ENCODE measurements at regions not wholly inside any gene's neighbourhood (a gene's known extent, or its start where the extent isn't known, plus 50 kb on each side); places are given as distances from the start of the nearest gene placed in this dataset.

DNA sequence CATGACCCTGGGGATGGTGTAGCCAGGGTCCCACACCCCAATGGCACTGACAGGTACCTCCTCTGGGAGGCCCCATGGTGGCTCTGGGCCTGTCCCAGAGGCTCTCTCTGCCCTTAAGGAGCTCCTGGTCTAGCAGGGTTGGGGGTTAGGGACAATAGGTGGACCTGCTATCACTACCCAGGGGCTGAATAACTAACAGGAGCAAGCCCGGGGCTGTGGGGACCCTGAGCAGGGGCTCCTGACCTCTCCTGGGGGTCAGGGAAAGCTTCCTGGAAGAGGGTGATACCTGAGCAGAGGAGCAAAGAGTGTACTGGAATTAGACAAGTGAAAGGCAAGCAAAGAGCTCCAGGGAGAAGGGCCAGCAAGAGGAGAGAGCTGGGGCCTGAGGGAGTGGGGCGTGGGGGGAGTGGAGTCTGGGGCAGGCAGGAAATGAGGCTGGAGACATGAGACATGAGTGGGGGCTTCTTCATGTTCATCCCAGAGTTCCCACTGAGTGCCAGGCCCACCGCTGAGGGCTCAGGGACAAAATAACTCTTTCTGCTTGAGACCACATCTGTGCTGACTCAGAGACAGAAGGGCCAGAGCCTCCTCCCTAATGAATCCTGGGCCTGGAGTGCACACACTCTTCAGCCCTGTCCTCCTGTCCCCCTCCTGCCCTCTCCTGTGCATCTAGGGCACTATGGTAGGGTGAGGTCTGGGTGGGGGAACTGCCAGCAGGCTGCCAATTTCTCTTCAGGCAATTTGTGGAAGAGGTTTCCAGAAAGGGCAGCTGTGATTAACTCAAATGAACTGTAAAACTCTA is 517.6 kb downstream of the PTPRU start:
- DNase-seq (ENCODE audit: low read depth), result peak; percentile 18

- no peak for DNase-seq (ENCODE audit: low read depth)
Measured at GRCh38 chr1:29753244-29753643, 516.9 kb downstream of the PTPRU start.

DNA sequence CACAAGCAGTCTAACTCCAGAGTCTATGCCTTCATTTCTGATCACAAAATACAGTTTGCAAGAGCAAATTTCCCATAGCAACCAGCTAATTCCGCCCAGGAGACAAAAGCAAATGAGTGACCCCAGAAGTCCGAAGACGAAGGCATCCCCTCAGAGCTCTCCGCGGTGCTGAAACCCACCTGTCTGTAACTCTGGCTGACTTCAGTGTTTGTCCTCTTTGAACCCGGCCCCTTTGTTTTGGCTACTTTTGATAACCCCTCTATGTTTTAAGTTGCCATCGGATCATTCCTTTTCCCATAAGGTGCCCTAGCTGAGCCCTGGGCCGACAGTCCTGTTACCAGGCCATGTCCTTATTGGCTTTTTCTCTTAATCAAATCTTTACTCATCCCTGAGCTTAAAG is 515.8 kb downstream of the PTPRU start:
- DNase-seq (ENCODE audit: low read depth), result peak; percentile 15

DNA sequence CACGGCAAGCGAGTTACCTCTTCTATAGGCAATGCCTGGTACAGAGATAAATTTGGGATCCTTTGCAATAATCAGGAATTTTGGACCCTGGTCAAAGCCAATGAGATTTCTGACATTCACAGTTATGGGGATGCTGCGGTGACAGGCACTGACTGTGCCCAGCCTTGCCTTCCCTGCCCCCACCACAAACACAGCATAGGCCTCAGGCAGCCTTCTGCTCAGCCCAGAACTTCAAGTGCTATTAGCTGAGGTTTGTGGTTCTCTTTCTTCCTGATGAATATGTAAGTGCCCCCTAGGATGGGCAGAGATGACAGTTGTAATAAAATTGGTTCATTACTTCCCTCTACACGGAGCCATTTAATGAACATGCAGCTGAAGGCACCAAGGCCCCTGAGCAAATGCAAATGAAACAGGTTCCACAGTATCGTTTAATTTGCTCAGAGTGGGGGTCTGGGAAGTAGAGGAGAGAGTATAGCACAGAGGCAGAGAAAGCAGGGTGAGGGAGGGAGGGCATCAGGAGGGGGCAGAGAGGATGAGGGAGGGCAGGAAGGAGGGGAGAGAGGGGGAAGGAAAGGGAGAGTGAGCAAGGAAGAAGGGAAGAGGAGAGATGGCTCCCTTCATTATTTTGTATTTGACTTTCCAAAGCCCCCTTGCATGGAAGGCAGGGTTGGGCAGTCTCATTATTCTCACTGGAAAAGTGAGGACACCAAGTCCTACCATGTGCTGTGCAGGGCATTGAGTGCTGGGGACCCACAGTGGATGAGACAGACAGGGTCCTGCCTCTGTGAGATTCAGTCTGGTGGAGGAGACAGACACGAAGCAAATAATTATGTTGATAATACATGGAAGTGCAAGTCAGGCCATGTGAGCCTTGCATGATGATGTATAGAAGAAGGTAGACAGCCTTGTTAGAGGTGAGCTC is 513.0 kb downstream of the PTPRU start:
- no peak for DNase-seq (ENCODE audit: low read depth)

- DNase-seq (ENCODE audit: low read depth), result no peak
Measured at GRCh38 chr1:29747196-29747595, 510.9 kb downstream of the PTPRU start.

DNA sequence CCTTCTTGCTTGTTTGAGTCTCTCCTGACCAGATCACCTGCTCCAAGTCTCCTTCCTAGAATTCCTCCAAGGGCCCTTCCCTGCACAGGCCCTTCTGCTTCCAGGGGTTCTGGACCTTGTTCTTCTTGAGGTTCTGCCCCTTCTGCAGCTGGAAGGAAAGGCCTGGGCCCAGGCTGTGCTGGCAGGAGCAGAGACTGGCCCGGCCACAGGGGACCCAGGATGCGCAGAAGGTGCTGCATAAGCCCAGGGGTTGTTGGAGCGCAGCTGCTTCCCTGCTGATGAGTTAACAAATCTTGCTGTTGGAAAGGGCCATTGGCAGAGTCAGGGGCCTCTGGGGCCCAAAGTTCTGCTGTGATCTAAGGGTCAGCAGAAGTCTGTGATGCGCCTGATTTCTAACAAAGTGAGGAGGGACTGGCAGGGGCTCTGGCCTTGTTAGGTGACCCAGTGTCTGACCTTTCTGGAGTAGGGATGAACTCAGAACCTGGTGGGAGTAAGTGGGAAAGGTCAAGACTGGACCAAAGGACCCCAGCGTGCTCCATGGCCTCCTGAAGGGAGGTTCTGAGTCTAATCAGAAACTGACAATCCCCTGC is 509.8 kb downstream of the PTPRU start:
- no peak for DNase-seq (ENCODE audit: low read depth)

DNA sequence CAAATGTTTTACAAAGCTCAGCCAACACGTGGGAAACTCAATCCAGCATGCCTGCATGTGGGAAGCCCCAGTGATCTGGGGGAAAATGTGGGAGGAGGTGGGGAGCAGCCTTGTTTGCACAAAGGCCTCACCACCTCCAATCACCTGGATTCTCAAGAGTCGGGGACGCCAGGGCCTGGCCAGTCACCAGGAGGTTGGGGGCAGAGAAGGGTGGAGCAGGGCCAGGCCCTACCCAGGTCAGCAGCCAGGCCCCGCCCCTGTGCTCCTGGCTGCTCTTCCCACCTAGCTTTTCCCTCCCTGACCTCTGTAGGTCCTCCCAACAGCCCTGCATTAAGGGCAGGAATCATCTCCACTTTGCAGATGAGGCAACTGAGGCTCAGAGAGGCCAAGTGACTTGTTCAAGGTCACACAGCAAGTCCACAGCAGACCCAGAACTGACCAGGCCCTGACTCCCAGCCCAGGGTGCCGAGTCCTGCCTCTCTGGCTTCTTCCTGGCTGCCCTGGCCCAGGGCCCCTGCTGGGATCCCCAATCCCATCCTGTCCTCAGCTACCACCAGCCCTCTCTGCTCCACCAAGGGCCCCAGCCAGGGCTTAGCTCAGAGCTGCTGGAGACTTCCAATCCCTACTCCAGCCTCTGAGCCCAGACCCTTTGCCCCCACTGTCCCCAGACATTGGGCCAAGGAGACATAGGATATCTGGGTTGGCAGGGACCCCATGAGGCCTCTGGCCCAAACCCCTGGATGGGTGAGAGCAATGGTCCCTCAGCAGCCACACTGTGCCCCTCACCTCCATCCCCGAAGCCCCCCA is 508.6 kb downstream of the PTPRU start:
- DNase-seq (ENCODE audit: low read depth), result no peak

DNA sequence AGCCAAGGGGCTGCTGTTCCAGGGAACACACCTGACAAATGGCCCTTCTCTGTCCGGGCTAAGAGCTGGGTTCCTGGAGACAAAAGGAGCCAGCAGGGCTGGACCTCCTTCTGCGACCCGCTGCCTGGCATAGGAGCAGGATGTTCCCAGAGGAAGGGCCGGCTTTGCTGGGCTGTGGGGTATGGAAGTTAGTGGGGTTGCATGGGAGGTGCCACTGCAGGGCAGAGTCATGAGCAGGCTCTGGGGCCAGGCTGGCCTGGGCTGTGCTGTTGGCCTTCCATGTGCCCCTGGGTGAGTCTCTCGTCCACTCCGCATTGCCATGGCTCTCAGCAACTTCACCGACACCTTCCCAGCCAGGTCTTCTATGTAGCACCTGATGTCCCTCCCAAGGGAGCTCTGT is 507.6 kb downstream of the PTPRU start:
- no peak for DNase-seq (ENCODE audit: low read depth)

GRCh38 chr1:29743264-29743663 is 506.9 kb downstream of the PTPRU start:
- no peak for DNase-seq (ENCODE audit: low read depth)

GRCh38 chr1:29739176-29739575 is 502.9 kb downstream of the PTPRU start:
- no peak for DNase-seq (ENCODE audit: low read depth)

DNA sequence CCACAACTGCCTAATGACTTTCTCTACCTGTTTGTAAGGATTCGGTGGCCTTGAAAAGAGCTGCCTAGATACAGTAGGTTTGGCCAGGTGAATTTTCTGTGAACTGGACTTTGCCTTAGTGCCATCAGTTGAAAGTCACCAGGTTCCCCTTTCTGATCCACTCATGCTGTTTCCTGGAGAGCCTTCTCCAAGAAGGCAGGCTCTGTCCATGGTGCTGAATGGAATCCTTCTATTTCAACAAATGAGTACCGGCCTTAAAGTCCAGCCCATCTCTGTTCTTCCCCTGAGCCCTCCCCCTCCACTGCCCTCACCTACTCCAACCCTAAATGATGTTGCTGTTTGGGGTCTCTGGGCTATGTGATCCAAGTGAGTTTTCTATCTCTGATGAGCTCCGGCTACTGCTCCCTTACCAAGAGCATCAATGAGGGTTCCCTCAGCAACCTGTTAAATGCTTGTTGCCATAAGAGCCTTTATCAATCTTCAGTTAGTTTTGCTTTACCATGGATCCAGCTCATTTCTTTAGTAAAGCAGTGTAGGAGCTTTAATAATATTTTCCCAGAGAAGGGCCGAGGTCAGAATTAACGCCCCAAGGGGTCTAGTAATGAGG is 500.4 kb downstream of the PTPRU start:
- DNase-seq (ENCODE audit: low read depth), result peak; percentile 60

DNA sequence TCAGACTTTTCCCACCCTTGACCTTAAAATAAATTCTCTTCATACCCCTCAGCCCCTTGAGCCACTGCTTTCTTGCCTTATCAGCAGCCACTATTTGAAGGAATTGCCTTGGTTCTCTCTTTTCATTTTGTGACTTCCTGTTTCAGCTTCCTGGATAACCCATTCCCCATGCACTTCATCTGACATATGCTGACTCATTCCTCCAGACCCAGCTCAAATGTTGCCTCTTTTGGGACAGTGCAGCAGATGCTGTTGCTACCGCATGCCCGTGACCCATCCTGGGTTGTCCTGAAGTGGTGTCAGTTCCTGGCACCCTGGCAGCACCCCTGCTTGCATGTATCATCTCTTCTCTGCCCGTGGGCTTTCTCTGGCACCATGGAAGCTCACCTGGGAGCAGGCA is 496.1 kb downstream of the PTPRU start:
- no peak for DNase-seq (ENCODE audit: low read depth)

DNA sequence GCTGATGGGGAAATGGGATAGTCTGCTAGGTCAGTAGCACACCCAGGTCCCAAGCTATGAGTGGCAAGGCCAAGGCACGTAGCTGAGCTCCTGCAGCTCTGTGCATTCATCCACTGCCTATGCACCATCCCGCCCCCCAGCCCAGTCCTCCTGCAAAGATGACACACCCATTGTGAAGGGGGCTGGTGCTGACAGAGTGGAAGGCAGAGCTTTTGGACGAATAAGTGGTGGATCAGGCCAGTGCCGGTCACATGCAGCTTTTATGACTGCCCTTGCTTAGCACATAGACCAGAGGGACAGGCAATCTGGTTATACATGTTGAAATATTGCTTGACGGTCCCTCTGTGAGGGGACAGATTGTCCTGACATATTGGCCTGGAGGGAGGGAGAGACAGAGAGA is 494.3 kb downstream of the PTPRU start:
- DNase-seq (ENCODE audit: low read depth), result no peak

- no peak for DNase-seq (ENCODE audit: low read depth)
Measured at GRCh38 chr1:29729281-29729680, 493.0 kb downstream of the PTPRU start.

DNA sequence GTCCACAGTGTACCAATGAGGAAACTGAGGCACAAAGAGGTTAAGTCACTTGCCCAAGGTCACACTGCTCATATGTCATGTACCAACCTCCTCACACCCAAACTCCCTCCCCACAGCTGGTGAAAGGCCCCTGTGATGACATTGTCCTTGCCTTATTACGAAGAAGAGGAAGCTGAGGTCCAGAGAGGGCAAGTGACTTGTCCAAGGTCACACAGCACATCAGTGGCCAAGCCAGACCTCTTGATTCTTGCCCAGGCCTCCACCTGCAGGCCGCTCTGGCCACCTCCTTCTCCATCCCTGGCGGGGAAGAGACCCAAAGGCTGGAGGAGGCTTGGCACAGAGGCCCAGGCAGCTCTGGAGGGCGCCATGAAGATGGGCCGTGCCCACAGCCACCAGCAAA is 492.4 kb downstream of the PTPRU start:
- DNase-seq (ENCODE audit: low read depth), result no peak

- DNase-seq (ENCODE audit: low read depth), result no peak
Measured at GRCh38 chr1:29725262-29725661, 488.9 kb downstream of the PTPRU start.

DNA sequence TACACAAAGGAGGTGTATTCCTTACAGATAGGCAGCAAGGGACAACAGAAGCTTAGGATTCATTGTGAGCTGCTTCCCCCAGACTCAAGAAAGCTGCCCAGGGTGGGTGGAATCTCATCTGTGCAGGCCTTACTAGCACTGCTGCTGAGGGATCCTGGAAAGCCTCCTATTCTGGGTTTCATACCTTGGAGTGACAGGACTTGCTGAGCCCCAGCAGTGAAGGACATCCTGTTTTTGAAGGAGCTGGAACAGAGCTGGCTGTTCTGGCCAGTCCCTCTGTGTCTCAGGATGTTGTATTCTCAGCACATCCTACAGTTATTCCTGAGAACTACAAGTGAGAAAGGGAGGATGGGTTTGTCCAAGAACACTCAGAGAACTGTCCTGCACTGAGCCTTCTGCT is 486.3 kb downstream of the PTPRU start:
- no peak for DNase-seq (ENCODE audit: low read depth)

DNA sequence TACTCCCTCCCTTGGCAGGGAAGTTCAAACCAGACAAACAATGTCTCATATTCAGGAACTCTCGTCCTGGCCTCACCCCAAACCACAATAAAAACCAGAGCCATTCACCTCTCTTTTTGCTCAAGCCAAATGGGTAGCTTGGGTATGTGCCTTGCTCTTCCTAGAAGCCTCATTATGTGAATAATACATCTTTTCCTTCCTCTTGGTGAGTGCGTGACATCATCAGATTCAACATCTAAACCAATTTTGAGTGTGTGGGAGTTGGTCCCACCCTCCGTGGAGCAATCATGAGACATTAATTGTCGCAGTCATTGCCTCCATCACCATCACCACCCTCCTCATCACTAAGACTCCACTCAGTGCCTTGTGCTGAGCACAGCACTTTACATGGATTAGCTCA is 482.9 kb downstream of the PTPRU start:
- DNase-seq (ENCODE audit: low read depth), result peak; percentile 89

DNA sequence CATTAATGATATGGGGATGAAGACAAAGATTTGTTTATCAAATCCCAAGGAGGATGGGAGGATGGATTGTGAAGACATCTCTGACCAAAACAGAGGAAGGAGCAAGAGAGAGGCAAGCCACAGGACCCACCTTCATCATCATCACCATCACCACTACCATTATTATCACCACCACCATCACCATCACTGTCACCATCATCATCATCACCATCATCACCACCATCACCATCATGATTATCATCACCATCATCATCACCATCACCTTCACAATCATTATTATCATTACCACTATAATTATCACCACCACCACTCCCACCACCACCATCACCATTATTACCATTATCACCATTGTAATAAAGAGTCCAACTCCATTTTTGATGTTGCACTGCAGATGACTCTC is 482.5 kb downstream of the PTPRU start:
- no peak for DNase-seq (ENCODE audit: low read depth)

GRCh38 chr1:29716306-29716705 is 480.0 kb downstream of the PTPRU start:
- DNase-seq (ENCODE audit: low read depth), result peak; percentile 77

- peak; percentile 49 for DNase-seq (ENCODE audit: low read depth)
Measured at GRCh38 chr1:29713857-29714256, 477.5 kb downstream of the PTPRU start.

All from renal cortical epithelial cell (primary cell).